ENCODE measurements at regions not wholly inside any gene's neighbourhood (a gene's known extent, or its start where the extent isn't known, plus 50 kb on each side); places are given as distances from the start of the nearest gene placed in this dataset.
"Not testable (repeated sequence)": the region's sequence is repeated elsewhere in the genome, so short reads cannot be mapped to it uniquely, and the experiment has no call there.

DNA sequence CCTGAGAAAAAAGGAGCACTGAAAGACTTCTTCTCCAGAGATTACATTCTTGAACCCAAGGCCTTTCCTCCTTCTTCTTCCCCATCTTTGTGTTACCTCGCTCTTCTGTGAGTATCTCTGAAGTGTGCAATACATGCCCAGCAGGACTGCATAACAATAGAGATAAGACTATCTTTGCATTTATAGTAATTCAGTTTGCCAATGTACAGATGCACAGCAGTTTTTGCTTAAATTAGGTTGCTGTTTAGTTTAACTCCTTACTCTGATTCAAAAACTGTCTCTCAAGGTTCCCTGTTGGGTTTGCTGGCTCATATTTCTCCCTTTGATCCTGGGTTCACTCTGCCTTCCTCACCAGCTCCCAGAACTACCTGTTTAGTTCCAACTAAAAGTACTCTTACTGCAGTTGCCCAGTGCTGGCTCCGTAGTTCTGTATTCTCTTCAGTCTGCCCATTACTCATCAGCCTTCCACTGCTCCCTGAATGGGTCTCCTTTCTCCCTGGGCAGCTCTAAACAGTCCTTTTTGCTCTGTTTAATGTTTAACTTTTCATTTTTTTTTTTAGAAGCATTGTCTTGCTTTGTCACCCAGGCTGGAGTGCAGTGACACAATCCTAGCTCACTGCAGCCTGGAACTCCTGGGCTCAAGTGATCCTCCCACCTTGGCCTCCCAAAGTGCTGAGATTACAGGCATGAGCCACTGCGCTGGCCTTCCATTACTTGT is 180.6 kb upstream of the CAND1 start:
- DNase-seq, result no peak

DNA sequence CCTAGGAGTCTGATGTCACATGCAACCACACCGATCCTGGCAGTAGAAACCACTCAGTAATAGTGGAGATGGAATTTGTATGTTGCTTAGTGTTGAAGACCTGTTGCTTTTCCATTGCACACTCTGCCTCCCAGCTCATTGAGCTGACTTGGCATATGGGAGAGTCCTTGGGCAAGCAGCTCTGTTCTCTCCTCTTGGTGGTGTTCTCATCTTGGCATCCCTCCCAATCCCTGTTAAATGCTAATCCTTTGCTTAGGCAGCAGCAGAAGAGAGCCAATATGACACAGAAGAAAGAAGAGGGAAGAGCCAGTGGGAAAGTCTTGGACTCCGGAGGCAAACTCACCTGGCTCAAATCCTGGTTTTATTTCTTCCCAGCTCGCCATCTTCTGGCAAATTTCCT is 178.0 kb upstream of the CAND1 start:
- no peak for DNase-seq

DNA sequence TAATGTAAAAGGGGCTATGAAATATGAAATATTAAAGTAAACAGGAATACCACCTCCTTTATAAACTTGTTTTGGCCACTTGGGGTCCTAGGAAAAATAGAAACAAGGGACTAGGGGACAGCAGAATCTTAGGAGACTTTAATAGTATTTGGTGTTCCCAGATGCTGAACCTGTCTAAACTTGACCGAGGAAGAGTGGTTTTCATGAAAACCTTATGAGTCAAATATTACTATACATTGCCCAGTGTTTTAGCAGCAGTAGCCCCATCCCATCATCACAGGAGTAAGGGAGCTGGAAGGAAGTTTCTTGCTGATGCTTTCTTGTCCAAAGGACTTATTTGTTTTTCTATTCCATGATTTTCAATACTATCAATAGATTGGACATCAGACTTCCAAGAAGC is 177.5 kb upstream of the CAND1 start:
- DNase-seq, result no peak

DNA sequence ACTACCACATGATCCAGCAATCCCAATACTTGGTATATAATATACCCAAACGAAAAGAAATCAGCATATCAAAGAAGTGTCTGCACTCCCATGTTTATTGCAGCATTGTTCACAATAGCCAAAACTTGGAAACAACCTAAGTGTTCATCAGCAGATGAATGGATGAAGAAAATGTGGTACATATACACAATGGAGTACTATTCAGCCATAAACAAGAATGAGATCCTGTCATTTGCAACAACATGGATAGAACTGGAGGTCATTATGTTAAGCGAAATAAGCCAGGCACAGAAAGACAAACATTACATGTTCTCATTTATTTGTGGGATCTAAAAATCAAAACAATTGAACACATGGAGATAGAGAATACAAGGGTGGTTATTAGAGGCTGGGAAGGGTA is 176.2 kb upstream of the CAND1 start:
- not testable (repeated sequence) for DNase-seq

DNA sequence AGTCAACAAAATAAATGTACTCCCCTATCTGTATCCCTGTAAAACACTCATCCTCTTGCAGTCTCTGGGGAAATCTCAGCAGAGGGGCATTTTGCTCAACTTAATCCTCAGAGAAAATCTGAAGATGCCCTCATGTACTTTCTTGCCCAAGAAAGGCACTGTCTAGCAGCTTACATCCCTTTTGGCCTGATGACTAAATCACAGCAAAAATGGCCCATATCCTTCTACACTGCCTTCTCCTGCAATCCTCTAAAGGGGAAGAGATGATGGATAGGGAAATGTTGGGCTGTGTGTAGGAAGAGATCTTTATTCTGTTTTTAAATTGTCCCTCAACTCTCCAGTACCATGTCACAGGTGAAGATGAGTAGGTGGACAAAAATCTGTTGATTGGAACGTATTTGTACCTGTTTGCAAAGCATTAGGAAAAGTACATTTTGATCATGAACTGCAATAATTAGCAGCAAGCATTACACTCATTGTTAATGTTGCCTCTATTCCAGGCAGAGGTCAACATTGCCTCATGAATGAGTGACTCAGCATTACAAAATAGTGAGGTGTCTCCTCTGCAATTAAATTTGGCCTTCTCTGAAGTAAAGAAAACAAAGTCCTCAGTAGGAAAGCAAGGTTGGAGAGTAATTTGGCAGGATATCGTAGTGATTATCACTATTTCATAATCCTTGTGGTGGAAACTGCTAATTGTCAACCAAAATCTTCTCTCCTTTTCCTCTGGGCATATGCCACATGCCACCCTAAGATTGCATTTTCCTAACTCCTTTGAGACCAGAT is 172.4 kb upstream of the CAND1 start:
- no peak for DNase-seq

DNA sequence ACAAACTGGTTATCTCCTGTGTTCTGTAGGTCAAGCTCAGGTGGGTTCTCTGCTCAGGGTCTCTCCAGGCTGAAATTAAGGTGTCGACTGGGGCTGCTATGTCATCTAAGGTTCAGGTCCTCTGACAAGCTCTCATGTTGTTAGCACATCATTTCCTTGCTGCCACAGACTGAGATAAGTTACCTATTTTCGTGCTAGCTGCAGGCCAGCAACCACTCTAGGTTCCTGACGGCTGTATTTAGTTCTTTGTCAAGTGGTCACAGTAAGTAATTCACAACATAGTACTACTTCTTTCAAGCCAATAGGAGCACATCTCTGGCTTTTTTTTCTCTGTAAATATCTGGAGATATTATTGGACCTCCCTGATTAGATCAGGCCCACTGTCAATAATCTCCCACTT is 169.3 kb upstream of the CAND1 start:
- DNase-seq, result no peak

DNA sequence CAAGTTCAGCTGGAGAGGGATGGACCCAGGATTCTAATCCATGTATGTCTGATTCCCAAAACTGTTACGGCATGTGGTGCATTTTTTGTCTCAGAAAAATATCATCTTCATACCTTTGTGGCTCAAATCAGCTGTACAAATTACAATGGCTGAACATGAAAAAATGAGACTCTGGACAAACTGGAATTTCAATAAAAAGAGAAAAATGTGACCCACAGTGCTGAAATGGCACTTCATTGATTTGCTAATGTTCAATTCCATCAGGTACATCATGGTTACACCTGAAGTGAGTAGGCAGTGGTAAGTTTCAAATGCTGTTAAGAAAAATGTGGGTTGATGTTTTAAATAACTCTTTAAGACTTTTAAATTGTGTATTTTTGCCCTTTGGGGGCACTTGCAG is 165.6 kb upstream of the CAND1 start:
- DNase-seq, result no peak

DNA sequence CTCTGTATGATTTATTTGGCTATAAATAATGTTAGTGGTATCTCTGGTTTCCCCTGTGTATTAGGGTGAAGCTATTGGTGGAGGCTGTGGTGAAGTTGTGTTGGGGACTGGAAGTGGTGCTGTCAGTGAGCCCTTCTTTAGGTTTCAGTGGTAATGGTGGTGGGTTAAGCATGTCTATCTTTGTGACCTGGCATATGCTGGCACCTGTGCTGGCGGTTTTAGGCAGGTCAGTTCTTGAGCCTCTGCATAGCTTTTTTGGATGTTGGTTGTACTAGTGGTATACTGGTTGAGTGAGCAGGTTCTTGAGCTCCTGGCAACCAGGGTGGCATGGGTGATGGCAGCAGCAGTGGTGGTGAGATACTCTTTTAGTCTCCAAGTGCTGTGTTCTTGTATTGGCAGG is 161.9 kb upstream of the CAND1 start:
- DNase-seq, result no peak

DNA sequence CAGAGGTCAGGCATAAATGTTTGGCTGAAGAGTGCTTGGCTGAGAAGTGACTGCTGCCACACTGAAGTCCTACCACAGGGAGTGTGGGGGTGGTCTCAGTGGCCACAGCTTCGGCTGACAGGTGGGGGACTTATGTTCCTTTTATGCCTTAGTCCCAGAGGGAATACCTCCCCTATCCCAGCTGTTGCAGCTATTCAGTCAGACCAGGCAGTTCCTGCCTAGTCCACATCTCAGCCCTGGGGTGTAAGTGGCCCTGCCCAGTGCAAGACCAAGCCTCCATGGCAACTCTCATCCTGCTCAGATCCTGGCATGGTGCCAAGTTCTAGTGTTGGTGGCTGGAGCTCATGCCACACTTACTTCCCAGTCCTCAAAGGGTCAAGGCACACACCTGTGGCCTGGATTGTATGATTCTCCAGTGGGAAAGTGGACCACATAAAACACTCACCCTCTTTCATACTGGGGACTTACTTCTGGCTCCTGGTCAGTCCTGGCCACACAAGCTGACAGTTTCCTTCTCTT is 161.3 kb upstream of the CAND1 start:
- no peak for DNase-seq

DNA sequence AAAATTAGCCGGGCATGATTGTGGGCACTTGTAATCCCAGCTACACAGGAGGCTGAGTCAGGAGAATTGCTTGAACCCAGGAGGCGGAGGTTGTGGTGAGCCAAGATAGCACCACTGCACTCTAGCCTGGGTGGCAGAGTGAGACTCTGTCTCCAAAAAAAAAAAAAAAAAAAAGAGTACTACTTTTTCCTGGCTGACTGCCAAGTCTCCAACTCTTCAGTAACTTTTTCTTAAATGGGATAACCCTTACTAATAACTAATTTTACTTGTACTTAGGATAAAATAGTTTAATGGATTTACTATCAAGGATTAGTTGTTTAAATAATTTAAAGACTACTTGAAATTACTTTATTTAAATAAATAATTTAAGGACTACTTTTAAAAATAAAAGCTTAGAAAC is 158.8 kb upstream of the CAND1 start:
- DNase-seq, result not testable (repeated sequence)

DNA sequence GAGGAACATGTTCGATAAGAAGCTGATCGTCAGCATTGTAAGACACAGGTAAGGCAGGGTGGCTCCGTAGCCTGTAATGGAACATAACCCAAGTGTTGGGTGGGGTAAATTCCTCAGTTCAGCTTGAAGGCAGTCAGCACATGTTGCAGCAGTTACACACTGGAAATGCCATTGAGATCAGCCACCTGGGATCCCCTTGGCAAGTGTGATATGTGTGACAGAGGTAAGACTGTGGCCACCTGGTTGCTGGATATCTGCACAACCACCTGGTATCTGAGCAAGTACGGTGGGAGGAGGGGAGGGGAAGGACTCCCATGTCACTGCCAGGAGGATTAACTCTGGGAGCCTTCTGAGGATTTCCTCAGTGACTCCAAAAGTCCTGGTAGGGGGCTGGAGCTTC is 158.0 kb upstream of the CAND1 start:
- no peak for DNase-seq

DNA sequence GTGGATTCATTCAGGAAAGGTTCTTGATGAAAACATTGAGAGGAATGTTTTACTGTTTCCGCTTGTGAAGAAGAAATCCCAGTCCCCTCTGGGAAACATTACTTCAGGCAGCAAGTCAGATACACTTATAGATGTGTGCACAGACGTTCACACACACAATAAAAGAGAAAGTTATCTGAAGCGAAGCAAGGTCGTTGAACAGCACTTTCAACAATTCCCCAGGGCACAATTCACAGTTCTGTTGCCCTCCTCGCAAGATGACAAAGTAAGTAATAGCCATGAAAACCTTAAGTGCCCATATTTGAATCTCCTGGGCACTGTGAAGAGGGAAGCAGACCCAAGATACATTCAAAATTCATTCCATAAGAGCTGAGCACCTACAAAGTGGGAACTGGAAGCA is 156.6 kb upstream of the CAND1 start:
- no peak for DNase-seq

DNA sequence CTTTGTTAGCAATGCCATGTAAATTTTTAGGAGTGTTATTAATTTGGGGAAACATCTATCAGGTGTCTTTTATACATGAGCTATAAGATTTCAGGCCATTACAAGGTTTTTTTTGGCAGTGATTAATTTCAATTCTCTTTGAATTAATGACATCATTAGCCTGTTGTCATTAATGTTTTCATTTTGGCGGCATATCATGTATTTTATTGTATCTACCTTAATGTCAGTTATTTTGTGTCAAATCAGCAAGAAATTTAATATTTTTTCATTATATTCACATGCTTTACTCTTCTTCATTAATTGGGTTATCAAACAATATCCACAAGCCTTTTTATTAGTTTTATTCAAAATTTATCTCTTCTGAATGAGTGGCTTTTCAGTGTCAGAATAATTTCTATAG is 153.0 kb upstream of the CAND1 start:
- no peak for DNase-seq

DNA sequence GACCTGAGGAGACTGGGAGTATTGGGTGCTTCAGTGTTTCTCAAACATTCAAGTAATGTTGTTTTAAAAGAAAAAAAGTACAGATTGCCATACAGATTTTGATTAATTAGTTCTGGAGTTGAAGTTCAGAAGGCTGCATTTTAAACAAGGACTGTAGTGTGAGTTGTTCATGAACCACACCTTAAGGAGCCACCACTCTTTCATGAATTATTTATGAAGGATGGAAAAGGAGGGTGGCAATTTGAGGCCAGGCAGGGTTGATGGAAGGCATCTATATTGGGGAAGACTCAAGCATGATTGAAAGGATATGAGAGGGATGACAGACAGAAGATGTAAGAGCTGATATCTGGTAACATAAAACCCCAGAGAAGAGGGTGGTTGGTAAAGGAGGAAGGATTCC is 146.6 kb upstream of the CAND1 start:
- DNase-seq, result no peak

DNA sequence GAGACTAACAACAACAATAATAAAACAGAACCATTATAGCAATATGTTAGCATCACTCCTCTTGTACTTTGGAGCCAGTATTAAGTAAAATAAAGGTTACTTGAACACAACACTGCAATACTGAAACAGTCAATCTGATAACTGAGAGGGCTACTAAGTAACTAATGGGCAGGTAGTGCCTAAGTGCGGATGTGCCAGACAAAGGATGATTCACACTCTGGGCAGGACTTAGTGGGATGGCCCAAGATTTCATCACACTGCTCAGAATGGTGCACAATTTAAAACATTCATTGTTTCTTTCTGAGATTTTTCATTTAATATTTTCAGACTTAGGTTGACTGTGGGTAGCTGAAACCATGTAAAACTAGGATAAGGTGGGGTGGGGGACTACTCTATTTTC is 131.9 kb upstream of the CAND1 start:
- DNase-seq, result no peak

DNA sequence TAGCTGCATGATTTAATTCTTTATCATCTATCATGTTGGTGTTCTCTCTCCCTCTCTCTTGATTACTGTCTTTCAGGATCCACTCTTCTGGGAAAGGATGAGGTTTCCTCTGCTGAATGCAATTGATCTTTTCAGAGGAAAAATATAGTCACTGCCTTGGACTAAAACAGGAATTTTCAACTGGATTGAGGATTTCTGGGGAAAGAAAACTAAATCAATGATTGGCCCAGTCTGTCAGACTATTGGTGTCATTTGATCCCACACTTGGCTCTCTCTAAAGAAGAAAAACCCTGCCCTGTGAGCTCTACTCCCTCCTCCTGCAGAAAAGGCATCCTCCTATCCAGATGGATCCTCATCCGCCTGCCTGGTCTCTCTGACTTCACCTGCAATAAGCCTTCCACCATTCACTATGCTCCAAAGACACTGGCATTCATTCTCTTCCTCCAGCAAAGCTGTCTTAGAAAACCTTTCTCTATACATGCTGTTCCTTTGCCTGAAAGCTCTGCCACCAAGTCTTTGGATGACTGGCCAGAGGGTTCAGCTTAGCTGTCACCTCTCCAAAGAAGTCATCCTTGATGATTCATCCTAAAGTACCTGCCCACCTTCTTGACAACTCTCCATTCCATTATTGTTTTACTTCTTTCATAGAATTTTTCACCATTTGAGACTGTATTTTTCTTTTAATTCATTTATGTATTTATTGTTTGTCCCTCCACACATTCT is 127.7 kb upstream of the CAND1 start:
- no peak for DNase-seq

DNA sequence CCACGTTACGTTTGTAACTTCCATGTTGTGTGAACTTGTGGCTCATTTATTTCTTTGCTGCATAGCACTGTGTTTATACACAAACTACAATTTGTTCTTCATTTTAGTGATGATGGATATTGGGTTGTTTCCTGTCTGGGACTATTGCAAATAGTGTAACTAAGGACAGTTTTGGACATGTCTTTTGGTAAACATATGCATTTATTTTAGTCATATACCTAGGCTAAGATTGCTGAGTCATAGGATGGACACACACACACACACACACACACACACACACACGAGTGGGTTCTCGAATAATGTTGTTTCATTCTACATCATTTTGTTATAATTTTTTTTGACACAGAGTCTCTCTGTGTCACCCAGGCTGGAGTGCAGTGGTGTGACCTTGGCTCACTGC is 123.5 kb upstream of the CAND1 start:
- DNase-seq, result no peak

DNA sequence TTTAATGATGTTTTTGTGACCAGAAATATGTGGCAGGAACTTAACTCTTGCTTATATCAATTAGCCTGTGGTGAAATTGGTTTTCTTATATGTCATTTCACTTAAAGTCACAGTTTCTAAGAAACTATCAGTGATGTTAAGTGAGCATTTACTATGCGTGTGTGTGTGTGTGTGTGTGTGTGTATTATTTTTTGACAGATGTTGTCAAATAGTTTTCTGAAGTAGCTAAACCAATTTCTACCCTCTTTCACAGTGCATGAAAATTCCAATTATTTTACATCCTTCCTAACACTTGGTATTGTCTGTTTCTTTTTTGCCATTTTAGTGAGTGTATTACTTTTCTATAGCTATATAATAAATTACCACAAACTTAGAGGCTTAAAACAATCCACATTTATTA is 122.1 kb upstream of the CAND1 start:
- DNase-seq, result no peak

DNA sequence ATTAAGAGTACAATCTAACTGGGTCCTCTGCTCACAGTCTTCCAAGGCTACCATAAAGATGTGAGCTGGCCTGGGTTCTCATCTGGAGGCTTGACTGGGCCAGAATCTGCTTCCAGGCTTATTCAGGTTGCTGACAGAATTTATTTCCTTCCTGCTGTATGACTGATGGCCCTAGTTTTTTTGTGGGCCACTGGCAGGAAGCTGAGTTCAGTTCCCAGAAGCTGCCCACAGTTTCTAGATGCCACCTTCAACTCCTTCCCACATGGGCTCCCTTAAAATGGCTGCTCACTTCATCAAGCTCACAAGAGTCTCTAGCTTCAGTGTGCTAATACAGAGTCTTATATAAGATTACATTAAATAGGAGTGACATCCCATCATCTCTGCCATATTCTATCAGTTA is 121.7 kb upstream of the CAND1 start:
- DNase-seq, result no peak

DNA sequence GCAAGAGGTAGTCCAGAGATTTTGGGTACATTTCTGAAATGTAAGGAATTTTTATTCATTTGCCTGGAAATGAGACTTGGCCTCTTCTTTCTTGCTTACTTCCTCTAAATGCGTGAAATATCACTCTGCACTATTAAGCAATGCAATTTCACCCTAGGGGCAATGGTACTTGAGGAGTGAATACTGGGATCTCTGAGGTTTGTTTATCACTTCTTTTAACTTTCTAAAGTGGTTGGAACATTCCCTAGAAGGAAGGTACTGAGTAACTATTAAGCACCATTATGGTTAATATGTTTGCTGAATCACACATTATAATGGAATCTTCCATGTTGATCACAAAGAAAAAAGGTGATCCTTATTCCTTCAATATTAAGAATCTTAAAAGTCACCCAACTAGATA is 120.9 kb upstream of the CAND1 start:
- no peak for DNase-seq

DNA sequence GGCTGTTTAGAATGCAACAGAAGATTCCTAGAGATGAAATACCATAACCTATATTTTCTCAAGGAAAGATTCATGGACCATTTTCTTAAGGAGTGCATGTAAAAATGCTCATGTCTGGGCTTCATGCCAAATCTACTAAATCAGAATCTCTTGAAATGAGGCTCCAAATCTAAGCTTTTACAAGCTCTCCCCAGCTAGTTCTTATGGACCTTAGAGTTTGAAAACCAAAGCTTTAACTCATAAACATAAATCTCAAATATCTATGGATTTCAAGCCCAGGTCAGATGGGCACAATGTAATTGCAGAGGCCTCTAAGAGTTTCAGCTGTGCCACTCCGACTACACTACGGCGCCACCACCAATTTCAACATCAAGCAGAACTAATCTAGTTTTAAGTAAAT is 117.3 kb upstream of the CAND1 start:
- no peak for DNase-seq

DNA sequence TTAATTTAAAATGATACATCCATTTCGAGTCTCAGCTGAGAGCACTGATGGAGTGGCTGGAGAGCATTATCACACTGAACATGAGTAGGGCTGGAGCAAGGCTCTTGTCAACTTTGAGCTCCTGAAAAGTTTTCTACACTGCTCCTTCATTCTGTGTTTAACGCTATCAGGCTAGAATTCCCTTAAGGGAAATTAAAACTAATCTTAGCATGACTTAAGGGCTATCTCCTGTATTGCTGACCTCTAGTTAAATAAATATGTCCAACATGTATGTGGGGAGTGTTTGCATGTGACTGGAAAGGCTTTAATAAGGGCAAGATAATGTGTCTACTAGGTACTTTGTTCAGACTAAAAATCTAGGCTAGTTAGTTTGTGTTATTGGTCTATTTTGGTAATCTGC is 116.7 kb upstream of the CAND1 start:
- no peak for DNase-seq

DNA sequence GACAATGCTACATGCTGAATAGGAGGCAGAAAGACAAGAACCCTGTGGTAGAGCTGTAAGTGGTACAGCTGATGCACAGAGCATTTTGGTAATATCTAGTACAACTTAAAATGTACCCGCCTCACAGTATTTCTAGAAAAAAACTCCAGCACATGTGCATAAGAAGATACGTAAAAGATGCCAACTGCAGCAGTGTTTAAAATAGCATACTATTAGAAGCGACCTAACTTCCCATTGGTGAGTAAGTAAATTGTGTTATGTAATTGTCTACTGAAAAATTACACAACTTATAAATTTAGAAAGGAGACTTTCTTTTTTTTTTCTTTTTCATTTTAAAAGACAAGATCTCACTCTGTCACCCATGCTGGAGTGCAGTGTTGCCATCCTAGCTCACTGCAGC is 114.3 kb upstream of the CAND1 start:
- DNase-seq, result no peak

DNA sequence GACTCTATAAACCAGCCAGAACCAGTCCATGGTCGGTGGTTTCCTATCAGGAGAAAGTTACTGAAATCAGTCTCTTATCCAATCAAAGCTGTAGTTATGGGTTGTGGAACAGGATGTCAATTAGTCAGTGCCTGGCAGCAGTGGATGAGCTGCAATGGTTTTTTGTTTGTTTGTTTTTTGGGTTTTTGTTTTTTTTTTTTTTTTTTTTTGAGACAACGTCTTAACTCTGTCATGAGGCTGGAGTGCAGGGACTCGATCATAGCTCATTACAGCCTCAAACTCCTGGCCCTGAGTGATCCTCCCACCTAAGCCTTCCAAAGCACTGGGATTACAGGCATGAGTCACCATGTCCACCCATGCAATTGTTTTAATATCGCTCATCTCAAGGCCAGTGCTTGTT is 113.3 kb upstream of the CAND1 start:
- no peak for DNase-seq
